ENCODE measurements at regions not wholly inside any gene's neighbourhood (a gene's known extent, or its start where the extent isn't known, plus 50 kb on each side); places are given as distances from the start of the nearest gene placed in this dataset.

- TF ChIP-seq EP300 (conservative IDR thresholded peaks at IDR 0.05; ENCODE audit: poor library complexity, severe bottlenecking): no peak
- no peak for TF ChIP-seq CTCF (IDR thresholded peaks at IDR 0.05; ENCODE audit: poor library complexity, severe bottlenecking)
- no peak for TF ChIP-seq EZH2 (IDR thresholded peaks at IDR 0.05; ENCODE audit: borderline replicate concordance, insufficient read depth, low read length, poor library complexity, severe bottlenecking)
- TF ChIP-seq RAD21 (conservative IDR thresholded peaks at IDR 0.05): no peak
- no peak for TF ChIP-seq SMC3 (conservative IDR thresholded peaks at IDR 0.05; ENCODE audit: poor library complexity)
- no peak for TF ChIP-seq REST (IDR thresholded peaks at IDR 0.05; ENCODE audit: borderline replicate concordance)
- TF ChIP-seq MXI1 (conservative IDR thresholded peaks at IDR 0.05; ENCODE audit: poor library complexity, severe bottlenecking): no peak
- no peak for TF ChIP-seq TAF1 (IDR thresholded peaks at IDR 0.05; ENCODE audit: low read depth)
- TF ChIP-seq POLR2AphosphoS5 (IDR thresholded peaks at IDR 0.05): no peak
- no peak overlapping the region for H3K4me2 ChIP-seq (ENCODE audit: low read length)
- H3K9me2 ChIP-seq (ENCODE audit: insufficient read depth, low read length): no peaks in the 10 kb centered on the region
- no peaks in the 10 kb centered on the region for H3K36me3 ChIP-seq (ENCODE audit: insufficient read depth, low read length)
- no peak overlapping the region for H3K9ac ChIP-seq (ENCODE audit: low read length)
- no peaks in the 10 kb centered on the region for H3F3A ChIP-seq (ENCODE audit: insufficient read depth, low read length, poor library complexity, severe bottlenecking)
- no peaks in the 10 kb centered on the region for H3K27me3 ChIP-seq (ENCODE audit: insufficient read depth, low read depth, low read length)
- H3K4me3 ChIP-seq (ENCODE audit: low read length): no peak overlapping the region
- H3K79me2 ChIP-seq (replicated peaks; ENCODE audit: insufficient read depth, low read length): no peaks in the 10 kb centered on the region
- no peaks in the 10 kb centered on the region for H4K20me1 ChIP-seq (ENCODE audit: insufficient read depth)
- H3K27ac ChIP-seq (ENCODE audit: low read length): no peak overlapping the region
- no peaks in the 10 kb centered on the region for H3K9me3 ChIP-seq (ENCODE audit: low read length)
- H2AFZ ChIP-seq (ENCODE audit: low read depth, low read length): no peak overlapping the region
These were observed 372.7 kb upstream of the ID2 start for GRCh38 chr2:8309131-8309530.

GRCh38 chr2:8310557-8311455 lies 371.1 kb upstream of the ID2 start:
- Histone ChIP-seq H2AFZ (ENCODE audit: low read depth, low read length) (no peak overlapping the region), H3F3A (ENCODE audit: insufficient read depth, low read length, poor library complexity, severe bottlenecking) (no peaks in the 10 kb centered on the region), H3K9me2 (ENCODE audit: insufficient read depth, low read length) (no peaks in the 10 kb centered on the region), H3K9ac (ENCODE audit: low read length) (no peak overlapping the region), H4K20me1 (ENCODE audit: insufficient read depth) (no peaks in the 10 kb centered on the region), H3K9me3 (ENCODE audit: low read length) (no peaks in the 10 kb centered on the region), H3K27me3 (ENCODE audit: insufficient read depth, low read depth, low read length) (no peaks in the 10 kb centered on the region), H3K4me2 (ENCODE audit: low read length) (no peak overlapping the region), H3K79me2 (replicated peaks; ENCODE audit: insufficient read depth, low read length) (no peaks in the 10 kb centered on the region), H3K27ac (ENCODE audit: low read length) (no peak overlapping the region), H3K36me3 (ENCODE audit: insufficient read depth, low read length) (no peaks in the 10 kb centered on the region), H3K4me3 (ENCODE audit: low read length) (no peak overlapping the region)
- TF ChIP-seq MXI1 (conservative IDR thresholded peaks at IDR 0.05; ENCODE audit: poor library complexity, severe bottlenecking): no peak
- TF ChIP-seq RAD21 (conservative IDR thresholded peaks at IDR 0.05): no peak
- no peak for TF ChIP-seq SMC3 (conservative IDR thresholded peaks at IDR 0.05; ENCODE audit: poor library complexity)
- no peak for TF ChIP-seq EZH2 (IDR thresholded peaks at IDR 0.05; ENCODE audit: borderline replicate concordance, insufficient read depth, low read length, poor library complexity, severe bottlenecking)
- no peak for TF ChIP-seq REST (IDR thresholded peaks at IDR 0.05; ENCODE audit: borderline replicate concordance)
- no peak for TF ChIP-seq TAF1 (IDR thresholded peaks at IDR 0.05; ENCODE audit: low read depth)
- TF ChIP-seq CTCF (IDR thresholded peaks at IDR 0.05; ENCODE audit: poor library complexity, severe bottlenecking): no peak
- no peak for TF ChIP-seq EP300 (conservative IDR thresholded peaks at IDR 0.05; ENCODE audit: poor library complexity, severe bottlenecking)
- TF ChIP-seq POLR2AphosphoS5 (IDR thresholded peaks at IDR 0.05): no peak

Measured in neural cell (in vitro differentiated cells).